ENCODE measurements at regions not wholly inside any gene's neighbourhood (a gene's known extent, or its start where the extent isn't known, plus 50 kb on each side); places are given as distances from the start of the nearest gene placed in this dataset.

DNA sequence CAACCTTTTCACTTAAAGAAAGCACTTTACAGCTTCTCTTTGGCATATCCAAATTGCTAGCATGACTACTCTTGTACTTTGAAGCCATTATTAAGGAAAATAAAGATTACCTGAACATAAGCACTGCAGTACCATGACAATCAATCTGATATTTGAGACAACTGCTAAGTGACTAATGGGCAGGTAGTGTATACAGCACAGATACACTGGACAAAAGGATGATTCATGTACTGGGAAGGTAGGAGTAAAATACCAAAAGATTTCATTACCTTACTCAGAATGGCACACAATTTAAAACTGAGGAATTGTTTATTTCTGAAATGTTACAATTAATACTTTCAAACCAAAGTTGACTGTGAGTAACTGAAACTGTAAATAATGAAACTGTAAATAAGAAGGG is 1054.3 kb upstream of the TENM4 start:
- TF ChIP-seq POLR2AphosphoS5 (IDR thresholded peaks at IDR 0.05; ENCODE audit: low read depth, low read length) (no peak), ISL2 (CRISPR knock-in tag; IDR thresholded peaks at IDR 0.05) (no peak), KLF15 (CRISPR knock-in tag; IDR thresholded peaks at IDR 0.05; ENCODE audit: borderline replicate concordance) (no peak), TAF1 (CRISPR knock-in tag; IDR thresholded peaks at IDR 0.05) (no peak), KMT2A (CRISPR knock-in tag; IDR thresholded peaks at IDR 0.05) (no peak), GPN1 (CRISPR knock-in tag; IDR thresholded peaks at IDR 0.05; ENCODE audit: borderline replicate concordance) (no peak), ZNF224 (CRISPR knock-in tag; IDR thresholded peaks at IDR 0.05) (no peak), NR2C2 (CRISPR knock-in tag; IDR thresholded peaks at IDR 0.05; ENCODE audit: borderline replicate concordance) (no peak)
- TF ChIP-seq, protein P1, sequence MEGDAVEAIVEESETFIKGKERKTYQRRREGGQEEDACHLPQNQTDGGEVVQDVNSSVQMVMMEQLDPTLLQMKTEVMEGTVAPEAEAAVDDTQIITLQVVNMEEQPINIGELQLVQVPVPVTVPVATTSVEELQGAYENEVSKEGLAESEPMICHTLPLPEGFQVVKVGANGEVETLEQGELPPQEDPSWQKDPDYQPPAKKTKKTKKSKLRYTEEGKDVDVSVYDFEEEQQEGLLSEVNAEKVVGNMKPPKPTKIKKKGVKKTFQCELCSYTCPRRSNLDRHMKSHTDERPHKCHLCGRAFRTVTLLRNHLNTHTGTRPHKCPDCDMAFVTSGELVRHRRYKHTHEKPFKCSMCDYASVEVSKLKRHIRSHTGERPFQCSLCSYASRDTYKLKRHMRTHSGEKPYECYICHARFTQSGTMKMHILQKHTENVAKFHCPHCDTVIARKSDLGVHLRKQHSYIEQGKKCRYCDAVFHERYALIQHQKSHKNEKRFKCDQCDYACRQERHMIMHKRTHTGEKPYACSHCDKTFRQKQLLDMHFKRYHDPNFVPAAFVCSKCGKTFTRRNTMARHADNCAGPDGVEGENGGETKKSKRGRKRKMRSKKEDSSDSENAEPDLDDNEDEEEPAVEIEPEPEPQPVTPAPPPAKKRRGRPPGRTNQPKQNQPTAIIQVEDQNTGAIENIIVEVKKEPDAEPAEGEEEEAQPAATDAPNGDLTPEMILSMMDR (CRISPR knock-in tag; IDR thresholded peaks at IDR 0.05), result no peak
- TF ChIP-seq, protein P2, sequence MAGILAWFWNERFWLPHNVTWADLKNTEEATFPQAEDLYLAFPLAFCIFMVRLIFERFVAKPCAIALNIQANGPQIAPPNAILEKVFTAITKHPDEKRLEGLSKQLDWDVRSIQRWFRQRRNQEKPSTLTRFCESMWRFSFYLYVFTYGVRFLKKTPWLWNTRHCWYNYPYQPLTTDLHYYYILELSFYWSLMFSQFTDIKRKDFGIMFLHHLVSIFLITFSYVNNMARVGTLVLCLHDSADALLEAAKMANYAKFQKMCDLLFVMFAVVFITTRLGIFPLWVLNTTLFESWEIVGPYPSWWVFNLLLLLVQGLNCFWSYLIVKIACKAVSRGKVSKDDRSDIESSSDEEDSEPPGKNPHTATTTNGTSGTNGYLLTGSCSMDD (CRISPR knock-in tag; IDR thresholded peaks at IDR 0.05), result no peak
- TF ChIP-seq, protein P3, sequence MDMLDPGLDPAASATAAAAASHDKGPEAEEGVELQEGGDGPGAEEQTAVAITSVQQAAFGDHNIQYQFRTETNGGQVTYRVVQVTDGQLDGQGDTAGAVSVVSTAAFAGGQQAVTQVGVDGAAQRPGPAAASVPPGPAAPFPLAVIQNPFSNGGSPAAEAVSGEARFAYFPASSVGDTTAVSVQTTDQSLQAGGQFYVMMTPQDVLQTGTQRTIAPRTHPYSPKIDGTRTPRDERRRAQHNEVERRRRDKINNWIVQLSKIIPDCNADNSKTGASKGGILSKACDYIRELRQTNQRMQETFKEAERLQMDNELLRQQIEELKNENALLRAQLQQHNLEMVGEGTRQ (IDR thresholded peaks at IDR 0.05; ENCODE audit: low read depth, low read length), result no peak
- TF ChIP-seq, protein P3 (CRISPR knock-in tag; IDR thresholded peaks at IDR 0.05; ENCODE audit: borderline replicate concordance), result no peak
- TF ChIP-seq, protein P4, sequence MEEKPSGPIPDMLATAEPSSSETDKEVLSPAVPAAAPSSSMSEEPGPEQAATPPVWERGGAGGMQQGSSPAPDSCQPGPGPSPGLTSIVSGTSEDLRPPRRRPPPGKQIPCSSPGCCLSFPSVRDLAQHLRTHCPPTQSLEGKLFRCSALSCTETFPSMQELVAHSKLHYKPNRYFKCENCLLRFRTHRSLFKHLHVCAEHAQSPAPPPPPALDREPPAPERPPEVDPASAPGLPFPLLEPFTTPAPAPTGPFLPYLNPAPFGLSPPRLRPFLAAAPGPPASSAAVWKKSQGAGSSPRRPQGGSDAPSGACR (CRISPR knock-in tag; IDR thresholded peaks at IDR 0.05), result no peak
- TF ChIP-seq, protein P5, sequence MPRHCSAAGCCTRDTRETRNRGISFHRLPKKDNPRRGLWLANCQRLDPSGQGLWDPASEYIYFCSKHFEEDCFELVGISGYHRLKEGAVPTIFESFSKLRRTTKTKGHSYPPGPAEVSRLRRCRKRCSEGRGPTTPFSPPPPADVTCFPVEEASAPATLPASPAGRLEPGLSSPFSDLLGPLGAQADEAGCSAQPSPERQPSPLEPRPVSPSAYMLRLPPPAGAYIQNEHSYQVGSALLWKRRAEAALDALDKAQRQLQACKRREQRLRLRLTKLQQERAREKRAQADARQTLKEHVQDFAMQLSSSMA (CRISPR knock-in tag; IDR thresholded peaks at IDR 0.05), result no peak
